Esophagus squamous epithelium (tissue), 5 donors: ENCODE measurements at regions not wholly inside any gene's neighbourhood (a gene's known extent, or its start where the extent isn't known, plus 50 kb on each side); places are given as distances from the start of the nearest gene placed in this dataset.
A peak's percentile ranks its signal among the peaks of the same experiment; 100 is the strongest.

ENCODE experiments used
- DNase-seq: peaks from one replicate; lab custom pipeline; 2025; lab: John Stamatoyannopoulos, UW
- H3K27ac ChIP-seq, 4 donors: fragments of 200-600 bp; sonication (generic); one replicate each; pipeline ENCODE4 v1.5.1; 2016 to 2019; ENCODE audit warnings: mild to moderate bottlenecking in 1 of 4
- H3K27me3 ChIP-seq, 4 donors: fragments of 200-600 bp; sonication (generic); 1 replicate in 3 of 4; 2 replicates in 1 of 4; pipeline versions ENCODE4 v1.5.1 to v1.6.0; 2017 to 2021; ENCODE audit warnings: antibody characterized with exemption in 1 of 4
- H3K36me3 ChIP-seq, 3 donors: fragments of 200-600 bp; sonication (generic); one replicate each; pipeline ENCODE4 v1.5.1; 2016 to 2019
- H3K4me1 ChIP-seq, 3 donors: fragments of 200-600 bp; sonication (generic); one replicate each; pipeline ENCODE4 v1.5.1; 2017 to 2019
- H3K4me3 ChIP-seq, 4 donors: fragments of 200-600 bp; sonication (generic); 1 replicate in 3 of 4; 2 replicates in 1 of 4; pipeline ENCODE4 v1.5.1; 2016 to 2019; ENCODE audit warnings: mild to moderate bottlenecking in 2 of 4, moderate library complexity in 1 of 4
- H3K9me3 ChIP-seq, 3 donors: fragments of 200-600 bp; sonication (generic); one replicate each; pipeline ENCODE4 v1.5.1; 2016 to 2019
- CTCF ChIP-seq, 6 experiments: fragments of 450-650 bp in 4 of 6; fragments of 200-600 bp in 2 of 6; sonication (generic) in 2 of 6; IDR thresholded peaks; one replicate each; pipeline ENCODE4 v1.5.1; 2016 to 2019; ENCODE audit warnings: antibody characterized with exemption in 6 of 6, mild to moderate bottlenecking in 4 of 6, moderate library complexity in 4 of 6
- POLR2A ChIP-seq, 4 donors: fragments of 450-650 bp; IDR thresholded peaks; one replicate each; pipeline ENCODE4 v1.6.1; 2017; ENCODE audit warnings: antibody characterized with exemption in 4 of 4, mild to moderate bottlenecking in 4 of 4, moderate library complexity in 3 of 4
- WGBS, 2 donors: methylation state at CpG; one replicate each; pipeline ENCODE4 v1.1.5; 2018; 5-methylcytosine and 5-hydroxymethylcytosine counted together
- intact Hi-C: fragments of 100-400 bp; cut with DNase I; formaldehyde crosslinking; loops from one replicate; pipeline ENCODE4 v1.15.0; 2022
- donor health status: DM: yes; HTN: yes; CAD: no.

- TF ChIP-seq POLR2A (IDR thresholded peaks at IDR 0.05) (no peak), CTCF (IDR thresholded peaks at IDR 0.05) (no peak)
- intact Hi-C loops: no loop called here
- Histone ChIP-seq H3K4me3 (no peak overlapping the region), H3K27ac (no peak overlapping the region), H3K36me3 (no peaks in the 10 kb centered on the region), H3K4me1 (no peaks in the 10 kb centered on the region), H3K27me3 (no peaks in the 10 kb centered on the region), H3K9me3 (peaks cover 0 to 15% (median 7%) of the 10 kb centered on the region in 3 donors)
- DNase-seq: no peak
Measured at GRCh38 chr9:75385236-75385635, 296.9 kb downstream of the OSTF1 start.

DNA sequence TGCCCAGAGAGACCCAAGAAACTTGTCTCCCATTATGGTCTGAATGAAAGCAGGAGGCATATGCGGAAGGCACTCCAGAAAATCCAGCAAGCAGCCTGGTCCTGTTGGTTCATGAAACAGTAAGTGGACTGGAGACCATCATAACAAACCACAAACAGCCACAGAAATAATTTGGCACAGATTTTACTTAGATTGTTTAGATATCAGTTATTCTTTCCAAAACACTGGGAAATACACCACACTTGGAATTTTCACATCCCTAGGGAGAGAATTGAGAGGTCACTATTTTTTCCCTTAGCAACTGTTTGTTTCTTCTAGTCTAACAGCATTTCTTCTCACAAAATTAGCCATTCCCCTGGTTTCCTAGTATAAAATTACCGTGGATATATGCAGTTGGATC lies 300.8 kb downstream of the OSTF1 start:
- WGBS, 2 donors: 37 to 60% methylated on average over 2 of the region's 2 CpGs

GRCh38 chr9:75390951-75391350 lies 302.6 kb downstream of the OSTF1 start:
- 32 to 64% methylated on average over 5 of the region's 5 CpGs for WGBS, 2 donors
- intact Hi-C loops: no loop called here
- no peak for DNase-seq
- Histone ChIP-seq H3K9me3 (no peaks in the 10 kb centered on the region), H3K27ac (no peak overlapping the region), H3K36me3 (no peaks in the 10 kb centered on the region), H3K4me3 (no peak overlapping the region), H3K27me3 (no peaks in the 10 kb centered on the region), H3K4me1 (no peaks in the 10 kb centered on the region)
- no peak for TF ChIP-seq POLR2A (IDR thresholded peaks at IDR 0.05)
- no peak for TF ChIP-seq CTCF (IDR thresholded peaks at IDR 0.05)

More for the DNA sequence above, 300.8 kb downstream of the OSTF1 start:
- no peak for DNase-seq
- Histone ChIP-seq H3K4me3 (no peak overlapping the region), H3K27ac (peak overlapping the region in 2 of 4 donors; percentile 19 to 31), H3K27me3 (no peaks in the 10 kb centered on the region), H3K4me1 (no peaks in the 10 kb centered on the region), H3K36me3 (no peaks in the 10 kb centered on the region), H3K9me3 (peaks cover 0 to 15% (median 7%) of the 10 kb centered on the region in 3 donors)
- TF ChIP-seq CTCF (IDR thresholded peaks at IDR 0.05) (no peak), POLR2A (IDR thresholded peaks at IDR 0.05) (no peak)
- intact Hi-C loops: no loop called here

DNA sequence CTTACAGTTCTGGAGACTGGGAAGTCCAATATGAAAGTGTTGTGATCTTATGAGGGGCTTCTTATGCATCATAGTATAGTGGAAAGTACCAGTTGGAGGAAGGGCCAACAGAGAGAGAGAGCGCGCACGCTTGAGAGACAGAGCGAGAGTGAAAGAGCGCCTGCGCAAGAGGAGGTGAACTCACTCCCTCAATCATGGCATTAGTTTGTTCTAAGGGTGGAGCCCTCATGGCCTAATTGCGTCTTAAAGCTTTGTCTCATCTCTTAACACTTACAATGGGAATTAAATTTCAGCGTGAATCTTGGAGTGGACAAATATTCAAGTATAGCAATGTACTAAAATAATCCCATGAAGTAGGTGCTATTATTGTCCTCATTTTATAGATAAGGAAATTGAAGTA lies 303.2 kb downstream of the OSTF1 start:
- Histone ChIP-seq H3K4me1 (no peaks in the 10 kb centered on the region), H3K27me3 (no peaks in the 10 kb centered on the region), H3K4me3 (no peak overlapping the region), H3K36me3 (no peaks in the 10 kb centered on the region), H3K27ac (no peak overlapping the region), H3K9me3 (no peaks in the 10 kb centered on the region)
- no peak for TF ChIP-seq CTCF (IDR thresholded peaks at IDR 0.05)
- TF ChIP-seq POLR2A (IDR thresholded peaks at IDR 0.05): no peak
- 90 to 95% methylated on average over 7 to 8 of the region's 8 CpGs for WGBS, 2 donors
- intact Hi-C loops: no loop called here
- DNase-seq: no peak

DNA sequence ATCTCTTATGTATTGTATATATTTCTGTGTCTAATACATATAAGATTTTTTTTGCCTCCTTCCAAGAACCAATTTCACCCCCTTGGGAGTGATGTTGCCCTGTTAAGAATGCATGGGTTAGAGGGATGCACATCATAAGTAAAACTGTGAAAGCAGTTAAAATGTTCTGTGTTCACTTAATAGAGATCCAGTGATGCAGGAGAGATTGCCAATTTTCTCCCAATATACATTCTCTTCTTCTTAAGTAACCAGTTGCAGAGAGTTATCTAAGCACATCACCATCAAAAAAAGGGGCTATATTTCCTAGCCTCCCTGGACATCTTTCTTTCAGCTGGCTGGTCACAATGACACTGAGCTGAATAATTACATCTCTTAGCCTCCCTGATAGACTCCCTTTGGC lies 307.0 kb downstream of the OSTF1 start:
- Histone ChIP-seq H3K4me1 (no peaks in the 10 kb centered on the region), H3K4me3 (no peak overlapping the region), H3K27ac (no peak overlapping the region), H3K27me3 (no peaks in the 10 kb centered on the region), H3K36me3 (no peaks in the 10 kb centered on the region), H3K9me3 (no peaks in the 10 kb centered on the region)
- intact Hi-C loops: no loop called here
- TF ChIP-seq CTCF (IDR thresholded peaks at IDR 0.05) (no peak), POLR2A (IDR thresholded peaks at IDR 0.05) (no peak)
- no peak for DNase-seq
